Psoas muscle (tissue), 7 donors: ENCODE measurements at regions not wholly inside any gene's neighbourhood (a gene's known extent, or its start where the extent isn't known, plus 50 kb on each side); places are given as distances from the start of the nearest gene placed in this dataset.
"Not testable (repeated sequence)": the region's sequence is repeated elsewhere in the genome, so short reads cannot be mapped to it uniquely, and the experiment has no call there.

ENCODE experiments used
- ATAC-seq, 4 donors: fragments of 200-7000 bp; cut with Tn5 transposase; one replicate each; pipeline ENCODE4 v1.9.1; 2020; ENCODE audit warnings: moderate library complexity in 3 of 4, mild to moderate bottlenecking in 2 of 4
- DNase-seq, 2 donors: peaks; one replicate each; pipeline ENCODE4 v3.0.0-alpha.2; 2020
- H3K27ac ChIP-seq: fragments of 200-600 bp; one replicate; pipeline ENCODE4 v1.8.0; 2022
- H3K27me3 ChIP-seq, 3 donors: fragments of 200-600 bp in 1 of 3; one replicate each; pipeline versions ENCODE4 v1.6.1 to v1.8.0; 2013 to 2022; ENCODE audit warnings: low read length in 2 of 3, mild to moderate bottlenecking in 2 of 3, moderate library complexity in 1 of 3; ENCODE audit not compliant: insufficient read depth in 3 of 3
- H3K36me3 ChIP-seq, 2 donors: fragments of 200-600 bp in 1 of 2; one replicate each; pipeline versions ENCODE4 v1.6.1 to v1.8.0; 2013 to 2022; ENCODE audit warnings: low read depth in 1 of 2, mild to moderate bottlenecking in 1 of 2, moderate library complexity in 1 of 2; ENCODE audit not compliant: insufficient read depth in 1 of 2
- H3K4me1 ChIP-seq: fragments of 200-600 bp; one replicate; pipeline ENCODE4 v1.8.0; 2022
- H3K4me3 ChIP-seq: fragments of 200-600 bp; one replicate; pipeline ENCODE4 v1.8.0; 2022; ENCODE audit warnings: mild to moderate bottlenecking
- H3K9me3 ChIP-seq: fragments of 200-600 bp; one replicate; pipeline ENCODE4 v1.8.0; 2022
- CTCF ChIP-seq: fragments of 200-600 bp; IDR thresholded peaks from one replicate; pipeline ENCODE4 v1.8.0; 2022; ENCODE audit warnings: antibody characterized with exemption
- WGBS, 3 donors: extraction: QIAGEN DNeasy Blood & Tissue Kit; methylation state at CpG; one replicate each; pipeline versions ENCODE4 v1.1.6 to v1.1.7; 2013; 5-methylcytosine and 5-hydroxymethylcytosine counted together
- intact Hi-C, 2 donors: fragments of 100-400 bp; cut with DNase I; formaldehyde crosslinking; loops; one replicate each; pipeline versions ENCODE4 v1.11.0 to v1.14.2; 2022
- donor health status: healthy with polysubstance abuse.
- donor health status: DM: no; HTN: no; CAD: no; lungs with moderate emphysema.
- donor health status: Bipolar disorder and iron deficiency.
- donor health status: healthy.
- donor health status: DM: yes; HTN: yes; CAD: no.
- donor health status: DM: no; HTN: no; CAD: no.
- donor health status: DM: yes; HTN: yes; CAD: no.

- DNase-seq (no peak), ATAC-seq (no peak)
- Histone ChIP-seq H3K4me3 (no peak overlapping the region), H3K27ac (no peak overlapping the region), H3K4me1 (no peaks in the 10 kb centered on the region), H3K27me3 (no peaks in the 10 kb centered on the region), H3K36me3 (no peaks in the 10 kb centered on the region), H3K9me3 (no peaks in the 10 kb centered on the region)
- no peak for TF ChIP-seq CTCF
- WGBS, 3 donors: 68 to 90% (median 77%) methylated on average over 1 of the region's 1 CpG
- intact Hi-C loops: no loop called here
Measured at GRCh38 chrX:22803353-22803752, 196.4 kb upstream of the DDX53 start.

GRCh38 chrX:22810876-22811275, 188.9 kb upstream of the DDX53 start:
- H3K4me1 ChIP-seq: no peaks in the 10 kb centered on the region
- DNase-seq: no peak
- no peak overlapping the region for H3K27ac ChIP-seq
- intact Hi-C loops: no loop called here
- no peak for ATAC-seq
- no peaks in the 10 kb centered on the region for H3K27me3 ChIP-seq
- no peak for TF ChIP-seq CTCF
- whole genome bisulfite sequencing, 3 donors: 38 to 50% (median 48%) methylated on average over 2 of the region's 2 CpGs
- no peak overlapping the region for H3K4me3 ChIP-seq
- H3K9me3 ChIP-seq: no peaks in the 10 kb centered on the region
- no peaks in the 10 kb centered on the region for H3K36me3 ChIP-seq

GRCh38 chrX:22818061-22818460, 181.7 kb upstream of the DDX53 start:
- intact Hi-C loops: no loop called here
- Histone ChIP-seq H3K27me3 (peaks cover 0 to 4% (median 0%) of the 10 kb centered on the region in 3 donors), H3K9me3 (no peaks in the 10 kb centered on the region), H3K4me1 (no peaks in the 10 kb centered on the region), H3K4me3 (no peak overlapping the region), H3K36me3 (no peaks in the 10 kb centered on the region), H3K27ac (no peak overlapping the region)
- TF ChIP-seq CTCF: no peak
- ATAC-seq (no peak), DNase-seq (no peak)

- H3K36me3 ChIP-seq: no peaks in the 10 kb centered on the region
- H3K27me3 ChIP-seq: no peaks in the 10 kb centered on the region
- TF ChIP-seq CTCF: no peak
- H3K9me3 ChIP-seq: no peaks in the 10 kb centered on the region
- intact Hi-C loops: no loop called here
- H3K4me3 ChIP-seq: no peak overlapping the region
- no peak for DNase-seq
- no peak overlapping the region for H3K27ac ChIP-seq
- ATAC-seq: no peak
- H3K4me1 ChIP-seq: no peaks in the 10 kb centered on the region
Measured at GRCh38 chrX:22855693-22856092, 144.1 kb upstream of the DDX53 start.

- TF ChIP-seq CTCF: no peak
- H3K9me3 ChIP-seq: no peaks in the 10 kb centered on the region
- H3K4me1 ChIP-seq: no peaks in the 10 kb centered on the region
- ATAC-seq (no peak), DNase-seq (no peak)
- H3K27ac ChIP-seq: no peak overlapping the region
- H3K4me3 ChIP-seq: no peak overlapping the region
- no peaks in the 10 kb centered on the region for H3K36me3 ChIP-seq
- no peaks in the 10 kb centered on the region for H3K27me3 ChIP-seq
- intact Hi-C loops: no loop called here
Measured at GRCh38 chrX:22859642-22860041, 140.1 kb upstream of the DDX53 start.

- H3K9me3 ChIP-seq, H3K27ac ChIP-seq, intact Hi-C loops, DNase-seq, H3K36me3 ChIP-seq, H3K4me1 ChIP-seq, H3K27me3 ChIP-seq, H3K4me3 ChIP-seq, ATAC-seq: not testable (repeated sequence)
- 61 to 84% (median 71%) methylated on average over 5 of the region's 5 CpGs for WGBS, 3 donors
Measured at GRCh38 chrX:22866801-22867200, 133.0 kb upstream of the DDX53 start.
